ENCODE measurements at regions not wholly inside any gene's neighbourhood (a gene's known extent, or its start where the extent isn't known, plus 50 kb on each side); places are given as distances from the start of the nearest gene placed in this dataset.

- TF ChIP-seq CTCF (IDR thresholded peaks at IDR 0.05; ENCODE audit: insufficient read depth, low read depth, low read length, missing control alignments), result no peak
- H3K4me3 ChIP-seq (ENCODE audit: low read length), result no peak overlapping the region
- DNase-seq (ENCODE audit: low read depth), result no peak
These were observed 62.5 kb upstream of the GHR start for GRCh38 chr5:42360616-42361314.

- DNase-seq (ENCODE audit: low read depth), result peak; percentile 10
- TF ChIP-seq CTCF (IDR thresholded peaks at IDR 0.05; ENCODE audit: insufficient read depth, low read depth, low read length, missing control alignments), result no peak
- H3K4me3 ChIP-seq (ENCODE audit: low read length), result no peak overlapping the region
These were observed 61.9 kb upstream of the GHR start for GRCh38 chr5:42361315-42361688.

- no peak for TF ChIP-seq CTCF (IDR thresholded peaks at IDR 0.05; ENCODE audit: insufficient read depth, low read depth, low read length, missing control alignments)
- peak; percentile 33 for DNase-seq (ENCODE audit: low read depth)
- H3K4me3 ChIP-seq (ENCODE audit: low read length), result no peak overlapping the region
These were observed 57.2 kb upstream of the GHR start for GRCh38 chr5:42366051-42366450.
